ENCODE measurements at regions not wholly inside any gene's neighbourhood (a gene's known extent, or its start where the extent isn't known, plus 50 kb on each side); places are given as distances from the start of the nearest gene placed in this dataset.

DNA sequence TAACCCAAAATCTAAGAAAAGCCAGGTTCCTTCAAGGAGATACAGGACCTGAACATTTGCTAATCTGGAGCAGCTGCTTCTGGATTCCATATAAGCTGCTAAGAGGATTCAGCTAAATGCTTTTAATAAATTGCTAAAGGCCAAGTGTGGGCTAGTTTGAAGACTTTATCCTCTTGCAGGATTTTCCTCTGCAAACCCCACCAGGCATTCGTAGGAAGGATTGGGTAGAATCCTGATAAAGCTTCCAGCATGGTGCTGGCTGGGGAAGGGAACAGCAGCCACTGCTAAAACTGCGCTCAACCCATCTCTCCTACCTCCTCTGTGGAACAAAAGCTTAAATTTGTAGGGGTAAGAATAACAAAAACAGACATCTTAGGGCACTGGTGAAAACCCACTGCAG lies 61.3 kb upstream of the TAB3 start:
- DNase-seq (ENCODE audit: low spot score), result no peak

DNA sequence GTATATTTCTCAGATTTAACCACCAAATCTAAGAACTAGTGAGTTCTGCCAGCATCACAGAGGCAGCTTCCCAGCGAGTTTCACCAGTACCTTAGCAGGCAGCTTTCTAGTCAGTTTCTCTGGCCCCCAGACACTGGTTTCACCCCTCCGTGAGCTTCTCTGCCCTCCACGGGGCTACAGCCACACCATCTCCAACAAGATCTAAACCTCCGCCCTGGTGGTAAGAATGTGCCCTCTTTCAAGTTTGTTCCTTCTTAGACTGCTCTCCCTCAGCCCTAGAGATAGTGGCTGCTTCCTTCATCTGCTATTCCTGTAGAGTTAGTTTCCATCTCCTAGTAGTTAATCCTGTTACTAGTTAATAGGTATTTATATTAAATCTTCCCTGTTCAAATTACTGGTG lies 60.5 kb upstream of the TAB3 start:
- DNase-seq (ENCODE audit: low spot score), result no peak

DNA sequence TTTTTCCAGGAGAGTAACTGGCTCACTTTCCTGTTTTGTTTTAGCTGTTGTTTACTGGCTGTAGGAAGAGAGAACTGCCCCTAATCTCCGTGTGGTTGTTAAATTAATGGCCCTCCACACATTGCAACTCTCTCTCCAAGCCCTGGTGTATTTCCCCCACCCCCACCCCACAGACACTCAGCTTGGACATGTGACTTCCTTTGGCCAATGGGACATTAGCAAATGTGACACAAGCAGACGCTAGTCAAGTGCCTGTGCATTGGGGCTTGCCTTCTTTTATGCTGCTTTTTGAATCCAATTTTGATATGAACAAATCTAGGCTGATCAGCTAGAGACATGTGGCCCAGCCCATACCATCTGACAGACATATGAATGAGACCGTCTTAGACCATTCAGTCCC lies 59.6 kb upstream of the TAB3 start:
- DNase-seq (ENCODE audit: low spot score), result no peak

DNA sequence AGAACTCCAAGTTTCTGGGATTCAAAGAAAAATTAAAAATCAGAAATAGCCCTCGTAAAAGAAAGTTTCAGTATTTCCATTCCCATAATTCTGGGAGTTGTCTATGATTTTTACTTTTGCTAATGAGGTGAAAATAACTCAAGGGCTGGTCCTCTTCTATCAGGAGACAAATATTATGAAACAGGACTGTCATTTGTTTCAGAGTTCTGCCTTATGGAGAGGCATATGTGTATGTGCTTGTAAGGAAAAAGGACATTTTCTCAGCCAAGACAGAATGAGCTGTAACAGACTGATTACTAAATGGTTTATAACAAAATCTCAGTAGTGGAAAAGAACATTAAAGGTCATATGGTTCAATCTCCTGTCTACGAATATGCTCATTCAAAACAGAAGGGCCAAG lies 59.0 kb upstream of the TAB3 start:
- no peak for DNase-seq (ENCODE audit: low spot score)

DNA sequence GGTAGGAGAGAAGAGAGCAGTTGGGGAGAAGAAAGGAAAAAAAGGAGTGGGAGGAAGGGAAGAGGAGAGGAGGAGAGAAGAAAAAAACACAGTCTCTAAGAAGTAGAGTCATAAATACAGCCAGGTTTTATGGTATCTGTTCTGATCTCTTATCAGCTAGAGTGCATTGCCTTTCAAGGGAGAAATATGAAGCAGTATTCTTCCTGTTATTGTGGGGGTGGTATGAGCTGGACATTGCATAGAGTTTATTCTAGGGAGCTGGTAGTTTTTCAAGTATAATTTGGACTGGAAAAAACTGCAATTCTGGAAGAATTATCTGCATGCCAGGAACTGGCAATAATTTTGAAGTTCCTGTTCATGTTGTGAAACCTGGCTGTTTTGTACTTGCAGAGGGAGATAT lies 54.9 kb upstream of the TAB3 start:
- no peak for DNase-seq (ENCODE audit: low spot score)

DNA sequence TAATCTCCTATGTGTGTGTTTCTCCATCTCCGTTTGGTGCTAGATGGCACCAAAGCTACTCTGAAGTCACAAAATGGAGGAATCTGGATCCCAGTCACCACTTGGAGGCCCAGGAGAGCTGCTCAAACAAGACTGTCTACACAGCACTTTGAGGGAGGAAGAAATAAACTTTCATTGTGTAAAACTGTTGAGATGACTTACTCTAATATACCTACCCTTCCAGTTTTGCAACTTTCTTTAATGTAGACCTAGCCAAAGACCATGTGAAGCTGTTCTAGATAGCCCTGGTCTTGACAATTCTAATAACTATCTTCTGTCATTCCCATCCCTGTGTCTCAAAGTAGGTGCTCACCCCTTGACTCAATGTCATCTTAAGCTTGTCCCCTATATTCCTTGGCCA lies 52.8 kb upstream of the TAB3 start:
- no peak for DNase-seq (ENCODE audit: low spot score)

DNA sequence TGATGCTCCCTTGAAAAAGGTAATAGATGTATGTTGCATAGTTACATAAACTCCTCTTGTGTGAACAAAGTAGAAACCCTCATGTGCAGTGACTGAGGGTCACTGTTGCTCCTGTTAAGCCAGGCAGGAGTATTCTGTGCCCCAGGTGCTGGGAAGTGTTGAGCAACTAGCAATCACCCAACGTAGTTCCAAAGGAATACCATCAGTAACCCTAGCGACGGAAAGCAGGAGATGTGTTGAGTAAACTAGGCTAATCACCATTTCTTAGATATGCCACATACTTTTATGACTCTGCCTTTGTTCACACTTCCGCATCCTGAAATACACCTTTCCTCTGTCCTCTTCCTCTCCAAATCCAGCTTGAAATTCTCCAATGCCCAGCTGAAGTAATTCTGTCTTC lies 50.9 kb upstream of the TAB3 start:
- no peak for DNase-seq (ENCODE audit: low spot score)

Measured in hematopoietic multipotent progenitor cell treated with erythropoietin and hydrocortisone succinate and interleukin-3 and kit ligand, for 15 days (in vitro differentiated cells).